GDM1 (cell line): ENCODE measurements at regions not wholly inside any gene's neighbourhood (a gene's known extent, or its start where the extent isn't known, plus 50 kb on each side); places are given as distances from the start of the nearest gene placed in this dataset.
"Not testable (repeated sequence)": the region's sequence is repeated elsewhere in the genome, so short reads cannot be mapped to it uniquely, and the experiment has no call there.

Experiments
- DNase-seq: peaks from one replicate; lab custom pipeline; 2025; lab: John Stamatoyannopoulos, UW

DNA sequence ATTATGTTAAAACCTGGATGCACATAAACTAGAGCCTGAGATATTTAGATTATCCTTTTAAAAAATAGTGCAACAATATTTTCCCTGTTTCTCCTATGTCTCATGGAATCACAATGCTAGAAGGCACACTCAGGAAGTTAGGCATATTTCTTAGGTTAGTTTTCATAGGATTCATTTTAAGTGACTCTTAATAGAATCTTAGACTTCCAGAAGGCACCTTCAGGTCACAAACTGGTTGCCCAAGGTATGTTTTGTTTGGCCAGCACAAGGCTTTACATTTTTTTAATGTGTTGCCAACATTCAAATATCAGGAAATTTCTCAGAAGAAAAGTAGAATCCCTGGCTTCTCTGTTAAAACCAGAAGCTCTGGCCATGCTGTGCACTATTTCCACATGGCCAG, 129.3 kb downstream of the LNPK start:
- no peak for DNase-seq

- no peak for DNase-seq
Measured at GRCh38 chr2:175872005-175872348, 130.1 kb downstream of the LNPK start.

GRCh38 chr2:175871331-175872004, 130.6 kb downstream of the LNPK start:
- no peak for DNase-seq

GRCh38 chr2:175865716-175866115, 136.4 kb downstream of the LNPK start:
- DNase-seq: no peak

DNA sequence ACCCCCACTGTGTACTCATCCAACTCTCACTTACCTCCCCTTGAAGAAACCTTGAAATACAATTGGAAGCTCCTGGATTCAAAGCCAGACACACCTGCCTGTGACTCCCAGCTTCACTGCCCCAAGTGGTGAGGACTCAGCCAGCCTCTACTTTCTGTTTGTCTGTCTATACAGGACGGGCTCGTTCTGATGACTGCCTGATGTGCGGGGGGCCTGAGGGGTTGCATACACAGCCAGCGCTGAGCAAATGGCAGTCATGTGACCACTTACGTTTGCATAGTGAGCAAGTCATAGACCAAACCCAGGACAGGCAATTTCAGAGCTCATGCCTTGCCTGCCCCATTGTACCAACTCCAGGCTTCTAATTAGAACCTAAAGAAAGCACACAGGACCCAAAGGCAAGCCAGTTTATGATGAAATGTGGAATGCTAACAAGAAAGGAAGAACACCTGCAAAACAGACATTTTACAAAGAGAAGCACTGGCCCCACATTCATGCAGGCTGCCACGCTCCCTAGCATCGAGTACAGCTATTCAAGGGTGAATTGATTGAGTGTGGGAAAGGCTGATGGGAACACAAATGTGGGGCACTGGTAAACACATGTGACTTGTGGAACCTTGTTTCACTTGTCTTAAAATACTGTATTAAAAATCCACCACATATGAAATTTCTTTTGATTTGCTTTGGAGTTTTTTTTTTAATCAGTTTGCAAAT, 137.8 kb downstream of the LNPK start:
- DNase-seq: no peak

- DNase-seq: no peak
Measured at GRCh38 chr2:175861958-175862357, 140.1 kb downstream of the LNPK start.

DNA sequence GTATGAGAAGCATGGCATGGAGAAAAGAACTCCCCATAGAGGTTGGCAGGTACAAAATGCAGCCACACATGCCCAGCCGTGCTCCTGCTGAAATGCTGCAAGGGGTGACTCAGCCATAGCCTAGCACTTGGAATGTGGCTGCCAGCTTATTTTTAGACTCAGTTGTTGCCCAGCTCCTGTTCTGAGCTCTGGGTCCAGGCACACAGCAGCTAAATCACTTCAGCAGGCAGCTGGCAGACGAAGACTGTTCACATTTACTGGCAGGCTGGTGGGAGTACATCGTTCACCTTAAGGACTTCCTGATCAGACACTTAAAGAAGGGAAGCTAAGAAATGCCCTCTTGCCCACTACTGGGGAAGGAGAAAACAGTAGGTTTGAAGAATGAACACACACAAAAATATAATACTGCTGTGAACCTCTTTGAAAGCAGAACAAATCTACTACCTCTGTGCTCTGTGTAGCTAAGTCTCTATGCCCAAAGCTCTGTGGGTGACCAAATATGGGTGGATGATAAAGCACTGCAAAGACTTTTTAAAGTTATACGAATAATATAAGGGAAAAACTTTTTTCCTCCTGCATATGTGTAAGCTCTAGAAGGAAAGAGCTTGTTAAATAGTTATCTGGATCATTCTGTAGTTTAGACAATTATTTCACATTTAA, 146.1 kb downstream of the LNPK start:
- DNase-seq: no peak

DNA sequence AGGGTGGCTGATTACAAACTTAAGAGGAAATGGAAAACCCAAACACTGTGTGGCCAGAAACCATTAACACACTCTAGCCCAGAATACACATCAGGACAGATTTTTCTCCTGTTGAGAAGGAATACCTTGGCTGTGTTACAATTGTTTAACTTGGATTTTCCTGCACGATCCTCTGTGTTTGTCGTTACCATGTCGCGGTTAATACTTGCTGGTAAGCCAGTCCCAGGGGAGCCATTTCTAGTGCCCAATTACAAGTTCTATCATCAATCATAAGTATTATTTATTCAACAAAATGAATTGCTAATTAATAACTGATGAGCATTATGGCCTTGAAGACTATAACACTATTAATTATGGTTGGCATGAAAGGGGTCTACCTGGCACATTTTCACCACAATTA, 146.8 kb downstream of the LNPK start:
- DNase-seq: no peak

GRCh38 chr2:175854665-175855064, 147.4 kb downstream of the LNPK start:
- DNase-seq: no peak

GRCh38 chr2:175854129-175854528, 147.9 kb downstream of the LNPK start:
- DNase-seq: no peak

DNA sequence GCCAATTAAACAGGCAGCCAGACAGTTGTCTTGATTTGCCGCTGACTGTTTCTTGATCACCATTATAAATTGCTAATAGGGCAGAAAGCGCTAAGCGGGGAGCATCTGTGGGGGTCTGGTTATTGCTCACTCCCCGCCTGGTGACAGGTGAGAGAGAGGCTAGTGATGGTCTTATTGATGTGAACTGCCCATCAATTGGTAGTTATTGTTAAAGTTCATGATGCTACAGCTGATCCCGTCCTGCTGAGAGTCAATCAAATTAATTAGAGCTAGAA, 148.5 kb downstream of the LNPK start:
- DNase-seq: no peak

GRCh38 chr2:175852879-175853615, 149.0 kb downstream of the LNPK start:
- no peak for DNase-seq

DNA sequence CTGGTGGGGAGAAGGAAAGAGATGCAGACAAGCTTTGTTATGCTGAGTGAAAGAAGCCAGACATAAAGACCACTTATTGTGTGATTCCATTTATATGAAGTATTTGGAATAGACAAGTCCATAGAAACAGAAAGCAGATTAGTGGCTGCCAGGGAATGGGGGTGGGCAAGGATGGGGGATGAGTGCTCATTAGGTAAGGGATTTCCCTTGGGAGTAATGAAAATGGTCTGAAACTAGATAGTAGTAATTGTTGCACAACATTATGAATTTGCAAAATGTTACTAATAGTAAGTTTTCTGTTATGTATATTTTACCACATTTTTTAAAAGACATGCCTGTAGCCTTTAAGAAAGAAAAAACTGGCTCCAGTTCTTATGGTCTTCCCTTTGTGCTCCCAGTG, 154.9 kb downstream of the LNPK start:
- no peak for DNase-seq

DNA sequence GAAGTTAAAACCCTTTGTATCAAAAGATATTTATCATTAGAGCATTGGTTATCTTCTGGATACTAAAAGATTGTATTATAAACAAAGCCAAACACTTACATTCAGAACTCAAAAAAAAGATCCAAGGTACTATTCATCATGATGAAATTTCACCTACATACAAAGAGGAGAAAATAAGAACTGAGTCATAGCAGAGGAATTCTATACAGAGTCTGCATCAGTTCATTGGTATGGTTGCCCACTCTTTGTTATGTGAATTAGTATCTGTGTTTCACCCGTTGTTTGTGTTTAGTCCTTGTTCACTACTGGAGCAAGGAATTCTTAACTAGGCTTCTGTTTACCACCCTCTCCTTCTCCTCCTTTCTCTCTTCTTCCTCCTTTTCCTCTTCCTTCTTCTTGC, 157.9 kb downstream of the LNPK start:
- DNase-seq: no peak

GRCh38 chr2:175843625-175844024, 158.4 kb downstream of the LNPK start:
- no peak for DNase-seq

GRCh38 chr2:175842996-175843395, 159.1 kb downstream of the LNPK start:
- no peak for DNase-seq

DNA sequence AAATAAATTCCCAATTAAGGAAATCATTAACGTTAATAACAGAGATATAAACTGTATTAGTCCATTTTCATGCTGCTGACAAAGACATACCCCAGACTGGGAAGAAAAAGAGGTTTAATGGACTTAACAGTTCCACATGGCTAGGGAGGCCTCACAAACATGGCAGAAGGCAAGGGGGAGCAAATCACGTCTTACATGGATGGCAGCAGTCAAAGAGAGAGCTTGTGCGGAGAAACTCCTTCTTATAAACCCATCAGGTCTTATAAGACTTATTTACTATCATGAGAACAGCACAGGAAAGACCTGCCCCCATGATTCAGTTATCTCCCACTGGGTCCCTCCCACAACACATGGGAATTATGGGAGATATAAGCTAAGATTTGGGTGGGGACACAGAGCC, 161.3 kb downstream of the LNPK start:
- DNase-seq: not testable (repeated sequence)

DNA sequence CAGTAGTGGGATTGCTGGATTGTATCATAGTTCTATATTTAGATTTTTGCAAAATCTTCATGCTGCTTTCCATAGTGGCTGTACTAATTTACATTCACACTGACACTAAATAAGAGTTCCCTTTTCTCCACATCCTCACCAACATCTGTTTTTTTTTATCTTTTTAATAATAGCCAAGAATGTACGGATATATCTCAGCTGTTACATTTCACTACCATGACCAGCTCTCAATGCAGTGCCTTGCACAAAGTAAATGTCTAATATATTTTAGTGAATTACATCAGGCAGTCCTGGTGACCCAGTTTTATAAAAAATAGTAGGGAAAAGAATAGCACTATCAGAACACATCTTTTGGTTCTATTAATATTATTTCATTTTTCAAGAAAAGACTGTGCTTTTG, 161.8 kb downstream of the LNPK start:
- no peak for DNase-seq

GRCh38 chr2:175838979-175839378, 163.1 kb downstream of the LNPK start:
- DNase-seq: no peak

GRCh38 chr2:175837046-175837445, 165.0 kb downstream of the LNPK start:
- no peak for DNase-seq

- no peak for DNase-seq
Measured at GRCh38 chr2:175836361-175836760, 165.7 kb downstream of the LNPK start.

DNA sequence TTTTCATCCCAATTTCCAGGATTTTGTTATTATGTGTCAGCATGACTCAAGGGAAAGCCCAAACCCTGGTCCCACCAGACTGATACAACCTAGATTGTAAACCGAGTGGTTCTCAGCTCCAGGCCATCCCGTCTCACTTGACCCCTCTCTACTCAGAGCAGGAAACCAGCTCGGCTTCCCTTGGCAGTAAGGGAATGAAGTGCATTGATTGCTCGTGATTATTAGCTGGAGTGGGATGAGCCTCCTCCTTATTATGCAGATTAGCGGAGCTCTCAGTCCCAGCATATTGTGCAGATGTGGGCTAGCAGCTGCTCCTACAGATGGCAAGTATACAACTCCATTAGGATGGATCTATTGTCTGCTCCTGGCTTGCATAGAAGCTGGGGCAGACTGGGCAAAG, 167.6 kb downstream of the LNPK start:
- DNase-seq: no peak

DNA sequence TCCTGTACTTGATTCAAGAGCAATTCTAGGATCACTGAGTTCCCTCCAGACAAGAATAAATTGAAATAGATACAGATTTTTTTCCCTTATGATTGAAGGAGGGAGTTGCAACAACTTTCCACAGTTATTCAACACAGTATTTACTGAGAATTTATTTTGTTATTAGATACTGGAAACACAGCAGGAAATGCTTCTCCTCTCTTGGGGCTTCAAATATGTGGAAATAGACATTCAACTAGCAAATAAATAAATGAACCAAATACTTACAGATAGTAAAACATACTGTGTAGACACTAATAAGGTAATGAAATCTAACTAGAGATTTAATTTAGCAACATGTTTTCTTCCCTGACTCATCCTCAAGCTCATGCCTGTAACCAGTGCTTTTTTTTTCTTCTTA, 169.2 kb downstream of the LNPK start:
- DNase-seq: no peak
